Adrenal gland (tissue), 9 donors: ENCODE measurements at regions not wholly inside any gene's neighbourhood (a gene's known extent, or its start where the extent isn't known, plus 50 kb on each side); places are given as distances from the start of the nearest gene placed in this dataset.
"Not testable (repeated sequence)": the region's sequence is repeated elsewhere in the genome, so short reads cannot be mapped to it uniquely, and the experiment has no call there.

Source experiments
- DNase-seq, 7 donors: peaks; one replicate each; pipeline ENCODE4 v3.0.0-alpha.2; 2019 to 2020
- H3K27ac ChIP-seq, 5 donors: fragments of 200-600 bp; sonication (generic) in 4 of 5; 1 replicate in 3 of 5; 2 replicates in 2 of 5; pipeline versions ENCODE4 v1.5.1 to v1.8.0; 2016 to 2020; ENCODE audit warnings: mild to moderate bottlenecking in 1 of 5
- H3K27me3 ChIP-seq: fragments of 200-600 bp; 2 replicates; pipeline ENCODE4 v1.8.0; 2021
- H3K36me3 ChIP-seq, 2 donors: fragments of 200-600 bp; replicated peaks in 1 of 2; 1 replicate in 1 of 2; 2 replicates in 1 of 2; pipeline versions ENCODE4 v1.5.1 to v1.8.0; 2018 to 2022
- H3K4me1 ChIP-seq, 2 donors: fragments of 200-600 bp; replicated peaks in 1 of 2; 1 replicate in 1 of 2; 2 replicates in 1 of 2; pipeline versions ENCODE4 v1.5.1 to v1.8.0; 2018 to 2021
- H3K4me3 ChIP-seq, 4 donors: fragments of 200-600 bp; sonication (generic) in 3 of 4; one replicate each; pipeline ENCODE4 v1.5.1; 2016 to 2018
- H3K9me3 ChIP-seq, 3 donors: fragments of 200-600 bp; sonication (generic) in 1 of 3; replicated peaks in 1 of 3; 1 replicate in 2 of 3; 2 replicates in 1 of 3; pipeline versions ENCODE4 v1.5.1 to v1.8.0; 2016 to 2021
- CTCF ChIP-seq, 6 experiments: fragments of 450-650 bp in 4 of 6; fragments of 200-600 bp in 2 of 6; sonication (generic) in 1 of 6; IDR thresholded peaks; 1 replicate in 5 of 6; 2 replicates in 1 of 6; pipeline versions ENCODE4 v1.5.1 to v1.8.0; 2016 to 2021; ENCODE audit warnings: antibody characterized with exemption in 6 of 6, mild to moderate bottlenecking in 2 of 6, moderate library complexity in 1 of 6
- POLR2A ChIP-seq, 2 donors: fragments of 450-650 bp; IDR thresholded peaks; one replicate each; pipeline ENCODE4 v1.6.1; 2017; ENCODE audit warnings: antibody characterized with exemption in 2 of 2, mild to moderate bottlenecking in 2 of 2, moderate library complexity in 1 of 2
- WGBS, 4 donors: extraction: QIAGEN DNeasy Blood & Tissue Kit in 2 of 4; methylation state at CpG; one replicate each; pipeline versions ENCODE4 v1.1.5 to v1.1.7; 2013 to 2017; 5-methylcytosine and 5-hydroxymethylcytosine counted together
- intact Hi-C, 2 donors: fragments of 100-400 bp; cut with DNase I; formaldehyde crosslinking; loops; one replicate each; pipeline versions ENCODE4 v1.14.1 to v1.15.0; 2022 to 2023
- donor health status: healthy with polysubstance abuse.
- donor health status: Bipolar disorder and iron deficiency.
- donor health status: DM: yes; HTN: yes; CAD: no.
- donor health status: DM: no; HTN: no; CAD: no.
- donor health status: DM: no; HTN: no; CAD: no.

- DNase-seq = no peak
- H3K27ac ChIP-seq = no peak overlapping the region
- WGBS, 4 donors = 79 to 100% (median 90%) methylated on average over 1 of the region's 1 CpG
- TF ChIP-seq CTCF (IDR thresholded peaks at IDR 0.05) (no peak), POLR2A (IDR thresholded peaks at IDR 0.05) (no peak)
- H3K27me3 ChIP-seq = no peaks in the 10 kb centered on the region
- no peaks in the 10 kb centered on the region for H3K36me3 ChIP-seq
- H3K4me3 ChIP-seq = no peak overlapping the region
- H3K4me1 ChIP-seq = no peaks in the 10 kb centered on the region
- intact Hi-C loops = no loop called here
- no peaks in the 10 kb centered on the region for H3K9me3 ChIP-seq
Observed at GRCh38 chr5:90251447-90251846, 158.1 kb downstream of the CETN3 start.

DNA sequence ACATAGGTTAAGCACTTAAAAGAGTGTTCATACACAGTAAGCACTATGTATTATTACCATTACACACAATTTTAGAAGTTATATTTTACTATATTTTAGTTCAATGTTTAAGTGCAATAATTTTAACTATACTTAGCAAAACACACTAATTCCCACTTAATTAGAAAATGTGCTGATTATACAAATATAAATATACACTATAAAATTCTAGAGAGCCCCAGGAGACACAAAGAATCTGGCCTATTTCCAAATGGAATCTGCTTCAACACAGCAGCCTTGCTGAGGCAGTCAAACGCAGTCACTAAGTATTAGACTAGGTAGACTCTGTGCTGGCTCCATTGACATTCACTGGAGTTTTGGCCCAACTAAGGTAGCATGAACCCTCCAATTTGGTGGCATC, 160.9 kb downstream of the CETN3 start:
- Histone ChIP-seq H3K9me3 (no peaks in the 10 kb centered on the region), H3K4me1 (no peaks in the 10 kb centered on the region), H3K36me3 (no peaks in the 10 kb centered on the region), H3K27ac (no peak overlapping the region), H3K4me3 (no peak overlapping the region), H3K27me3 (no peaks in the 10 kb centered on the region)
- intact Hi-C loops = no loop called here
- no peak for DNase-seq
- TF ChIP-seq CTCF (IDR thresholded peaks at IDR 0.05) (no peak), POLR2A (IDR thresholded peaks at IDR 0.05) (no peak)
- WGBS, 4 donors = 35 to 66% (median 60%) methylated on average over 1 of the region's 1 CpG

- WGBS, 4 donors = 89 to 94% (median 91%) methylated on average over 3 of the region's 3 CpGs
- H3K27ac ChIP-seq, DNase-seq, H3K4me1 ChIP-seq, H3K9me3 ChIP-seq, H3K36me3 ChIP-seq, H3K4me3 ChIP-seq, H3K27me3 ChIP-seq, intact Hi-C loops: not testable (repeated sequence)
Observed at GRCh38 chr5:90243848-90244247, 165.7 kb downstream of the CETN3 start.

- no peaks in the 10 kb centered on the region for H3K27me3 ChIP-seq
- no peaks in the 10 kb centered on the region for H3K36me3 ChIP-seq
- no peak overlapping the region for H3K4me3 ChIP-seq
- no peak for DNase-seq
- no peaks in the 10 kb centered on the region for H3K4me1 ChIP-seq
- no peak overlapping the region for H3K27ac ChIP-seq
- WGBS, 4 donors = 56 to 69% (median 64%) methylated on average over 3 of the region's 3 CpGs
- no peak for TF ChIP-seq POLR2A (IDR thresholded peaks at IDR 0.05)
- TF ChIP-seq CTCF (IDR thresholded peaks at IDR 0.05) = no peak
- no peaks in the 10 kb centered on the region for H3K9me3 ChIP-seq
- intact Hi-C loops = no loop called here
Observed at GRCh38 chr5:90233476-90233875, 176.1 kb downstream of the CETN3 start.

DNA sequence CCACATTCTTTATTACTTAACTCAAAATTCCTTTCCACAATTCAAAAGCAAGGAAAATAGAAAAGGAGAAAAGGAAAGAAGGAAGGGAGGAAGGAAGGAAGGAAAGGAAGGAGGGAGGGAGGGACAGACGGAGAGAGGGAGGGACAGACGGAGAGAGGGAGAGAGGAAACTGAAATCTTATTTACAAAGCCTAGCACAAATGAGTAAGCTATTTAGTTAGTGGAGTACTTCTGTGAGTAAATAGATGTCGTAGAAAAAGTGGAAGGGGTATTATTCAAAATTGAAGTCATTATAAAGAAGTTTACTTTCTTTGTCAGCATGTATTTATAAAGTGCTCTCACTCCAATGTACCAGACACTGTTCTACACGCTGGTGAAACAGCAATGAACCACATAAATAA, 177.9 kb downstream of the CETN3 start:
- intact Hi-C loops = no loop called here

More for the DNA sequence above, 177.9 kb downstream of the CETN3 start:
- no peak for TF ChIP-seq CTCF (IDR thresholded peaks at IDR 0.05)
- TF ChIP-seq POLR2A (IDR thresholded peaks at IDR 0.05) = no peak
- Histone ChIP-seq H3K4me3 (no peak overlapping the region), H3K4me1 (no peaks in the 10 kb centered on the region), H3K9me3 (no peaks in the 10 kb centered on the region), H3K36me3 (no peaks in the 10 kb centered on the region), H3K27ac (no peak overlapping the region), H3K27me3 (no peaks in the 10 kb centered on the region)
- WGBS, 4 donors = 48 to 69% (median 52%) methylated on average over 4 of the region's 4 CpGs
- DNase-seq = no peak
